ENCODE measurements at regions not wholly inside any gene's neighbourhood (a gene's known extent, or its start where the extent isn't known, plus 50 kb on each side); places are given as distances from the start of the nearest gene placed in this dataset.

DNA sequence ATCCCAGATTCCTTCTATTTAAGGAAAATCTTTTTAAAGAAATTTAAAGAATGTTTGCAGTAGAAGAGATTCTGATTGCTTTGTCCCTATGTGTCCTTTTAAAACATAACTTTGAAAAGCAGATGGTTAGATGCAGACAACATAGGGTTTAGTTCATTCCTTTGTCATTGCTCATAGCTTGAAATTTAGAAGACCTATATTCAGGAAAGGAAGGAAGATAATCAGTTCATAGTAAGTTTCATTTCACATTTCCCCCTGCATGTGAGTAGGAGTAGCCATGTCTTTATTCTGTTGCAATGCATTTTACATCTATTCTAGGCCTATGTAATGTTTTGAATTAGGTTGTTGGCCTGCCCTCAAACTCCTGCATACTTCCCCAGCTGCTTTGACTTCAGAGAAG, 197.9 kb upstream of the GRIK2 start:
- TF ChIP-seq, protein P1, sequence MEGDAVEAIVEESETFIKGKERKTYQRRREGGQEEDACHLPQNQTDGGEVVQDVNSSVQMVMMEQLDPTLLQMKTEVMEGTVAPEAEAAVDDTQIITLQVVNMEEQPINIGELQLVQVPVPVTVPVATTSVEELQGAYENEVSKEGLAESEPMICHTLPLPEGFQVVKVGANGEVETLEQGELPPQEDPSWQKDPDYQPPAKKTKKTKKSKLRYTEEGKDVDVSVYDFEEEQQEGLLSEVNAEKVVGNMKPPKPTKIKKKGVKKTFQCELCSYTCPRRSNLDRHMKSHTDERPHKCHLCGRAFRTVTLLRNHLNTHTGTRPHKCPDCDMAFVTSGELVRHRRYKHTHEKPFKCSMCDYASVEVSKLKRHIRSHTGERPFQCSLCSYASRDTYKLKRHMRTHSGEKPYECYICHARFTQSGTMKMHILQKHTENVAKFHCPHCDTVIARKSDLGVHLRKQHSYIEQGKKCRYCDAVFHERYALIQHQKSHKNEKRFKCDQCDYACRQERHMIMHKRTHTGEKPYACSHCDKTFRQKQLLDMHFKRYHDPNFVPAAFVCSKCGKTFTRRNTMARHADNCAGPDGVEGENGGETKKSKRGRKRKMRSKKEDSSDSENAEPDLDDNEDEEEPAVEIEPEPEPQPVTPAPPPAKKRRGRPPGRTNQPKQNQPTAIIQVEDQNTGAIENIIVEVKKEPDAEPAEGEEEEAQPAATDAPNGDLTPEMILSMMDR (IDR thresholded peaks at IDR 0.05; ENCODE audit: low read depth, low read length, poor library complexity, severe bottlenecking), result no peak
- no peak for TF ChIP-seq EZH2phosphoT487 (IDR thresholded peaks at IDR 0.05; ENCODE audit: borderline replicate concordance, low read length)
